Loucy (cell line): ENCODE measurements at regions not wholly inside any gene's neighbourhood (a gene's known extent, or its start where the extent isn't known, plus 50 kb on each side); places are given as distances from the start of the nearest gene placed in this dataset.

ENCODE experiments used
- CTCF ChIP-seq: fragments of 200-600 bp; sonication (generic); conservative IDR thresholded peaks from 2 replicates; pipeline ENCODE4 v1.5.1; 2014; ENCODE audit warnings: mild to moderate bottlenecking, antibody characterized with exemption, low read length
- EZH2phosphoT487 ChIP-seq: fragments of 200-600 bp; IDR thresholded peaks from 2 replicates; pipeline ENCODE4 v1.6.1; 2018; ENCODE audit warnings: antibody characterized with exemption, mild to moderate bottlenecking, moderate library complexity, borderline replicate concordance

DNA sequence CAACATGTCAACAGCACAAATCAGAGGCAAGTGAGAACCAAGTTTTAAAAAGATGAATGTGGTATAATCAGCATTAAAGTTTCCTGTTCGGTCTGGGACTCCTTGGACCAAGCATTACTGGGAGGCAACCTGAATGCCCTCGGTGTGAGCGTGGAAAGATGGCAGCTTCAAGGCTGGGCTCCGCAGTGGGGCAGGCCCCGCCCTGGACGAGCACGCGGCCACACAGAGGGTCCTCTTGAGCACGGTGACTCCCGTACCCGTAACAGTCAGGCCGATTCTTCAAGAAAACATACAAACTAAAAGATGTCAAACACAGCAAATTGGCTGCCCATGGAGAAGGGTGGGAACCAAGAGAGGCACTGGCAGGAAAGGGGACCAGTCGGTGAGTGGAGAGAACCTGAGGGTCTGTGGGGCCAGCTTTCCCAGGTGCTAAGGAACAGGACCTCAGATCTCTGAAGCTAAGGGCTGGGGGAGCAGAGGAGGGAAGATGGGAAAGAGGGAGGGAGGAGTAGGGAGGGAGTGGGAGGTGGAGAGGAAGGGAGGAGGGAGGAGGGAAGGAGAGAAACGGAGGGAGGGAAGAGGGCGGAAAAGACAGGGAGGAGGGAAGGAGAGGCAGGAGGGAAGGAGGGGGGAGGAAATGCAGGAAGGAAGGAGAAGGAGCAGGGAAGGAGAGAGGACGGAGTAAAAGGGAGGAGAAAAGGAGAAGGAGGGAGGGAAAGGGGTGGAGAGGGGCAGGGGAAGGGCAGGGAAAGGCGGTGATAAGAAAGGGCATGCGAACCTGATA lies 71.2 kb upstream of the FAM20C start:
- TF ChIP-seq CTCF (no peak), EZH2phosphoT487 (no peak)
